A549 (cell line): ENCODE measurements at regions not wholly inside any gene's neighbourhood (a gene's known extent, or its start where the extent isn't known, plus 50 kb on each side); places are given as distances from the start of the nearest gene placed in this dataset.

Source experiments
- ATAC-seq, 2 experiments: fragments of 200-7000 bp in 1 of 2; fragments of >200 bp in 1 of 2; cut with Nextera tagmentation in 1 of 2; cut with Tn5 transposase in 1 of 2; 3 replicates each; pipeline versions ENCODE4 v1.8.0 to v1.9.1; 2018 to 2020; ENCODE audit warnings: mild to moderate bottlenecking in 1 of 2, moderate library complexity in 1 of 2
- CTCF ChIA-PET: fragments of 300-600 bp; sonication (Branson Sonifier 250); formaldehyde crosslinking; extraction: SDS; loops from one replicate; lab custom pipeline; 2021; ENCODE audit warnings: antibody characterized with exemption, inconsistent platforms; lab: Yijun Ruan, JAX
- POLR2A ChIA-PET: fragments of 350-600 bp; formaldehyde crosslinking; extraction: SDS; loops from one replicate; lab custom pipeline; 2021; ENCODE audit warnings: antibody characterized with exemption, inconsistent platforms; lab: Yijun Ruan, JAX
- DNase-seq, 2 experiments: peaks; one replicate each; pipeline versions ENCODE4 v3.0.0 to v3.0.0-alpha.2; 2011 to 2016; ENCODE audit warnings: low read depth in 1 of 2, low spot score in 1 of 2
- FAIRE-seq: peaks from 2 replicates; lab custom pipeline; 2011; peaks lifted over from hg19 to GRCh38; lab: Jason Lieb, UNC
- H3K27ac ChIP-seq, 2 experiments: fragments of >200 bp; sonication (Bioruptor Twin); formaldehyde crosslinking; 3 replicates each; pipeline ENCODE4 v1.5.1; 2016 to 2017
- H3K4me1 ChIP-seq: fragments of >200 bp; sonication (Bioruptor Twin); formaldehyde crosslinking; 3 replicates; pipeline ENCODE4 v1.6.1; 2016
- H3K4me2 ChIP-seq: fragments of >200 bp; sonication (Bioruptor Twin); formaldehyde crosslinking; 3 replicates; pipeline ENCODE4 v1.6.1; 2016
- H3K4me3 ChIP-seq: fragments of >200 bp; sonication (Bioruptor Twin); formaldehyde crosslinking; 3 replicates; pipeline ENCODE4 v1.5.1; 2016
- H3K9me3 ChIP-seq: fragments of >200 bp; sonication (Bioruptor Twin); formaldehyde crosslinking; 3 replicates; pipeline ENCODE4 v1.6.1; 2016
- CBX8 ChIP-seq: fragments of 200-600 bp; sonication (generic); IDR thresholded peaks from 2 replicates; pipeline ENCODE4 v1.6.1; 2016
- CEBPB ChIP-seq, 2 experiments: fragments of >200 bp in 1 of 2; sonication (Bioruptor Twin) in 1 of 2; formaldehyde crosslinking in 1 of 2; IDR thresholded peaks; 2 replicates each; pipeline ENCODE4 v1.6.1; 2012 to 2016
- CHD2 ChIP-seq: fragments of 150-350 bp; IDR thresholded peaks from 2 replicates; pipeline ENCODE4 v1.6.1; 2014; ENCODE audit warnings: low read length; ENCODE audit not compliant: partially characterized antibody
- FOXS1 ChIP-seq: fragments of 250-450 bp; sonication (Bioruptor Pico); IDR thresholded peaks from 2 replicates; pipeline ENCODE4 v1.5.0; 2020; ENCODE audit warnings: mild to moderate bottlenecking, moderate library complexity
- HES2 ChIP-seq: fragments of >200 bp; sonication (Bioruptor Twin); formaldehyde crosslinking; IDR thresholded peaks from 2 replicates; pipeline ENCODE4 v1.6.1; 2016
- HOXA7 ChIP-seq: fragments of 250-450 bp; sonication (Bioruptor Pico); IDR thresholded peaks from 2 replicates; pipeline ENCODE4 v1.5.0; 2020; ENCODE audit warnings: mild to moderate bottlenecking, moderate library complexity
- HOXB5 ChIP-seq: fragments of 250-450 bp; sonication (Bioruptor Pico); IDR thresholded peaks from 2 replicates; pipeline ENCODE4 v1.5.0; 2020; ENCODE audit warnings: mild to moderate bottlenecking, moderate library complexity
- NFE2L2 ChIP-seq: fragments of 150-350 bp; conservative IDR thresholded peaks from 2 replicates; pipeline ENCODE4 v1.6.1; 2014; ENCODE audit warnings: low read length
- PHF8 ChIP-seq: fragments of 200-600 bp; sonication (generic); IDR thresholded peaks from 2 replicates; pipeline ENCODE4 v1.6.1; 2016; ENCODE audit warnings: low read depth, mild to moderate bottlenecking, antibody characterized with exemption, moderate library complexity, borderline replicate concordance
- POLR2A ChIP-seq: IDR thresholded peaks from 2 replicates; pipeline ENCODE4 v1.6.1; 2012; ENCODE audit warnings: mild to moderate bottlenecking, low read length
- RAD21 ChIP-seq, 2 experiments: fragments of >200 bp in 1 of 2; sonication (Bioruptor Twin) in 1 of 2; formaldehyde crosslinking in 1 of 2; IDR thresholded peaks in 1 of 2; conservative IDR thresholded peaks in 1 of 2; 2 replicates in 1 of 2; 3 replicates in 1 of 2; pipeline ENCODE4 v1.6.1; 2012 to 2018; ENCODE audit warnings: inconsistent platforms in 1 of 2
- RCOR1 ChIP-seq: fragments of 150-350 bp; IDR thresholded peaks from 2 replicates; pipeline ENCODE4 v1.6.1; 2014; ENCODE audit warnings: antibody characterized with exemption, low read length, low read depth
- SREBF2 ChIP-seq: fragments of 450-650 bp; IDR thresholded peaks from 2 replicates; pipeline ENCODE4 v1.6.1; 2014; ENCODE audit warnings: mild to moderate bottlenecking, moderate library complexity
- ZFP36 ChIP-seq: fragments of 450-650 bp; IDR thresholded peaks from 2 replicates; pipeline ENCODE4 v1.6.1; 2014; ENCODE audit warnings: borderline replicate concordance; ENCODE audit not compliant: partially characterized antibody
- WGBS: methylation state at CpG from one replicate; pipeline ENCODE4 v1.1.6; 2017; ENCODE audit errors: missing lambda C conversion rate; 5-methylcytosine and 5-hydroxymethylcytosine counted together
- TF ChIP-seq, protein P1 (sequence below): fragments of 200-600 bp; sonication (generic); IDR thresholded peaks from 2 replicates; pipeline ENCODE4 v1.6.1; 2016; ENCODE audit warnings: antibody characterized with exemption, mild to moderate bottlenecking, moderate library complexity

DNA sequence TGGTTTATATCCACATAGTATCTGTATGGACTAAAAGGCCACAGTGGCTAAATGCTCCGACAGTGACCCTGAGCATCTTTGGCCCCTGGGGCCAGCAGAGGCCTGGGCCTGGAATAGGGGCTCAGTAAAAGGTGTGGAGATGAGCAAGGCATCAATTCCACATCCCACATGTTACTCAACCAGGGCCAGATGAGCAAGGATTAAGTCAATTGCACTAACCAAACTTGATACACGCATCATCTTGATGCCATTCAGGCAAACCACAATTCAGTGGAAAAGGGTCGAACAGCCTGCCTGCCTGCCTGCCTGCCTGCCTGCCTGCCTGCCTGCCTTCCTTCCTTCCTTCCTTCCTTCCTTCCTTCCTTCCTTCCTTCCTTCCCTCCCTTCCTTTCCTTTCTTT is 53.5 kb upstream of the DNAJA2 start:
- CTCF ChIA-PET, result interaction anchor here (1.1 to 8.0 kb wide), 2 partner anchors 11 to 115 kb away, joined by 3 to 41 read pairs; no protein-coding TSS in a partner anchor
- H3K4me1 ChIP-seq, result no peaks in the 10 kb centered on the region
- FAIRE-seq, result no peak
- no peak for DNase-seq
- H3K9me3 ChIP-seq, result no peaks in the 10 kb centered on the region
- no peak overlapping the region for H3K4me2 ChIP-seq
- H3K4me3 ChIP-seq, result no peak overlapping the region
- no peak overlapping the region for H3K27ac ChIP-seq
- WGBS, result 77% methylated on average over 3 of the region's 3 CpGs
- no peak for ATAC-seq
- TF ChIP-seq RAD21 (conservative IDR thresholded peaks at IDR 0.05 in 1 of 2, IDR thresholded peaks at IDR 0.05 in 1 of 2), result no peak
- TF ChIP-seq ZFP36, result peak; percentile 44
- POLR2A ChIA-PET, result no interaction called here

DNA sequence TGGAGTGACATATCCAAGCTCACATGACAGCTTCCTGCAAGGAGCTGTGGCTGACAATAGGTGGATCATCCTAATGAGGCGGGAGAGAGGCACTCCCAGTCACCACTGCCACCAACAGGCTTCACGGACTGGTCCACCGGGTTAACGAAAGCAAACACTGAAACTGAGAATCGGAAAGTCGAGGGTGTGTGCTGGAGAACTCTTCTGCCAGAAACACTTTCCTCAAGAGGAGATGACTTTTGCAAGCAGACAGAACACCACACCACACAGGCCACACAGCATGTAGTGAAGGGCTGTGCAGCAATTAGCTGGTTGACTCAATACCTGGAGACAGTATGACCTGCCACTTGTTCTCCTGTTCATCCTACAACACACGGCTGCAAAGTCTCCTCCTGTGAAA is 53.0 kb upstream of the DNAJA2 start:
- FAIRE-seq, result no peak
- Histone ChIP-seq H3K9me3 (no peaks in the 10 kb centered on the region), H3K4me1 (no peaks in the 10 kb centered on the region)
- CTCF ChIA-PET, result interaction anchor here (1.2 to 8.0 kb wide), 2 partner anchors 12 to 14 kb away, joined by 3 to 41 read pairs; no protein-coding TSS in a partner anchor
- ATAC-seq, result 0 out of 6 replicates have a peak, but pooled peaks of 1 of the 2 experiments have one; percentile 13
- POLR2A ChIA-PET, result no interaction called here
- TF ChIP-seq, protein P1, sequence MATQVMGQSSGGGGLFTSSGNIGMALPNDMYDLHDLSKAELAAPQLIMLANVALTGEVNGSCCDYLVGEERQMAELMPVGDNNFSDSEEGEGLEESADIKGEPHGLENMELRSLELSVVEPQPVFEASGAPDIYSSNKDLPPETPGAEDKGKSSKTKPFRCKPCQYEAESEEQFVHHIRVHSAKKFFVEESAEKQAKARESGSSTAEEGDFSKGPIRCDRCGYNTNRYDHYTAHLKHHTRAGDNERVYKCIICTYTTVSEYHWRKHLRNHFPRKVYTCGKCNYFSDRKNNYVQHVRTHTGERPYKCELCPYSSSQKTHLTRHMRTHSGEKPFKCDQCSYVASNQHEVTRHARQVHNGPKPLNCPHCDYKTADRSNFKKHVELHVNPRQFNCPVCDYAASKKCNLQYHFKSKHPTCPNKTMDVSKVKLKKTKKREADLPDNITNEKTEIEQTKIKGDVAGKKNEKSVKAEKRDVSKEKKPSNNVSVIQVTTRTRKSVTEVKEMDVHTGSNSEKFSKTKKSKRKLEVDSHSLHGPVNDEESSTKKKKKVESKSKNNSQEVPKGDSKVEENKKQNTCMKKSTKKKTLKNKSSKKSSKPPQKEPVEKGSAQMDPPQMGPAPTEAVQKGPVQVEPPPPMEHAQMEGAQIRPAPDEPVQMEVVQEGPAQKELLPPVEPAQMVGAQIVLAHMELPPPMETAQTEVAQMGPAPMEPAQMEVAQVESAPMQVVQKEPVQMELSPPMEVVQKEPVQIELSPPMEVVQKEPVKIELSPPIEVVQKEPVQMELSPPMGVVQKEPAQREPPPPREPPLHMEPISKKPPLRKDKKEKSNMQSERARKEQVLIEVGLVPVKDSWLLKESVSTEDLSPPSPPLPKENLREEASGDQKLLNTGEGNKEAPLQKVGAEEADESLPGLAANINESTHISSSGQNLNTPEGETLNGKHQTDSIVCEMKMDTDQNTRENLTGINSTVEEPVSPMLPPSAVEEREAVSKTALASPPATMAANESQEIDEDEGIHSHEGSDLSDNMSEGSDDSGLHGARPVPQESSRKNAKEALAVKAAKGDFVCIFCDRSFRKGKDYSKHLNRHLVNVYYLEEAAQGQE, result no peak
- TF ChIP-seq HES2 (no peak), HOXB5 (no peak), RCOR1 (no peak), NFE2L2 (no peak), CHD2 (no peak)
- TF ChIP-seq, all 56 proteins: peak for 0
- Histone ChIP-seq H3K4me3 (no peak overlapping the region), H3K27ac (no peak overlapping the region), H3K4me2 (no peak overlapping the region)
- no peak for DNase-seq
- 75% methylated on average over 7 of the region's 7 CpGs for WGBS

GRCh38 chr16:47025641-47026040 is 52.2 kb upstream of the DNAJA2 start:
- FAIRE-seq (no peak), ATAC-seq (no peak), DNase-seq (no peak)
- 91% methylated on average over 20 of the region's 20 CpGs for WGBS
- TF ChIP-seq POLR2A, result no peak
- TF ChIP-seq CBX8, result no peak
- TF ChIP-seq RAD21 (conservative IDR thresholded peaks at IDR 0.05 in 1 of 2, IDR thresholded peaks at IDR 0.05 in 1 of 2), result no peak
- TF ChIP-seq CEBPB (IDR thresholded peaks at IDR 0.05), result no peak
- no peak for TF ChIP-seq HOXB5
- TF ChIP-seq, protein P1, result no peak
- TF ChIP-seq FOXS1 (CRISPR knock-in tag), result no peak
- TF ChIP-seq HOXA7 (CRISPR knock-in tag), result no peak
- no peak for TF ChIP-seq SREBF2
- TF ChIP-seq PHF8, result no peak
- Histone ChIP-seq H3K4me1 (no peaks in the 10 kb centered on the region), H3K4me3 (no peak overlapping the region), H3K4me2 (no peak overlapping the region), H3K9me3 (no peaks in the 10 kb centered on the region), H3K27ac (no peak overlapping the region)
- CTCF ChIA-PET, result interaction anchor here (1.2 to 8.0 kb wide), 2 partner anchors 13 to 15 kb away, joined by 3 to 41 read pairs; no protein-coding TSS in a partner anchor
- POLR2A ChIA-PET, result no interaction called here
